ENCODE measurements at regions not wholly inside any gene's neighbourhood (a gene's known extent, or its start where the extent isn't known, plus 50 kb on each side); places are given as distances from the start of the nearest gene placed in this dataset.

- H3K27me3 ChIP-seq (ENCODE audit: insufficient read depth): no peaks in the 10 kb centered on the region
- TF ChIP-seq REST (IDR thresholded peaks at IDR 0.05; ENCODE audit: low read depth, low read length) (no peak), FOSL2 (IDR thresholded peaks at IDR 0.05; ENCODE audit: borderline replicate concordance, low read depth) (no peak), NFIC (IDR thresholded peaks at IDR 0.05; ENCODE audit: borderline replicate concordance) (no peak), TCF12 (IDR thresholded peaks at IDR 0.05) (no peak), EZH2phosphoT487 (IDR thresholded peaks at IDR 0.05; ENCODE audit: borderline replicate concordance, low read depth) (no peak), FOXJ3 (CRISPR knock-in tag; IDR thresholded peaks at IDR 0.05) (no peak), ZBTB33 (IDR thresholded peaks at IDR 0.05; ENCODE audit: borderline replicate concordance, low read depth) (no peak), MAX (IDR thresholded peaks at IDR 0.05; ENCODE audit: low read depth) (no peak), POLR2AphosphoS5 (IDR thresholded peaks at IDR 0.05; ENCODE audit: low read depth, low read length) (no peak), IRF3 (IDR thresholded peaks at IDR 0.05; ENCODE audit: low read depth, low read length) (no peak), JUND (IDR thresholded peaks at IDR 0.05) (no peak), EP300 (IDR thresholded peaks at IDR 0.05; ENCODE audit: borderline replicate concordance in 1 of 2, low read depth in 1 of 2, low read length in 1 of 2) (no peak), FOXM1 (IDR thresholded peaks at IDR 0.05; ENCODE audit: low read depth) (no peak), TEAD4 (IDR thresholded peaks at IDR 0.05; ENCODE audit: borderline replicate concordance, insufficient read depth) (no peak), RCOR1 (IDR thresholded peaks at IDR 0.05; ENCODE audit: low read length) (no peak)
- WGBS (ENCODE audit: low lambda C conversion rate): 12% methylated on average over 6 of the region's 7 CpGs
- H3K9me2 ChIP-seq: no peaks in the 10 kb centered on the region
- H3K9me3 ChIP-seq: no peaks in the 10 kb centered on the region
- no peak for DNase-seq
- no peaks in the 10 kb centered on the region for H3F3A ChIP-seq (replicated peaks; ENCODE audit: insufficient read depth)
- no peaks in the 10 kb centered on the region for H3K36me3 ChIP-seq (replicated peaks in 1 of 2; ENCODE audit: control insufficient read depth in 1 of 2, insufficient read depth in 2 of 2, low read length in 1 of 2)
- no peaks in the 10 kb centered on the region for H4K20me1 ChIP-seq (ENCODE audit: insufficient read depth)
- H3K9ac ChIP-seq: no peak overlapping the region
- peaks cover 0 to 2% of the 10 kb centered on the region in 2 experiments; a peak in 1 of 4 replicates for H3K4me1 ChIP-seq (ENCODE audit: control insufficient read depth in 1 of 2, insufficient read depth in 2 of 2, low read depth in 1 of 2, low read length in 1 of 2)
- H2AFZ ChIP-seq (ENCODE audit: low read depth): no peak overlapping the region
- no peak overlapping the region for H3K4me2 ChIP-seq
- no peaks in the 10 kb centered on the region for H3K79me2 ChIP-seq (ENCODE audit: insufficient read depth)
- POLR2A ChIA-PET: no interaction called here
- no peak overlapping the region for H3K27ac ChIP-seq (ENCODE audit: low read depth in 2 of 2, low read length in 1 of 2)
- CTCF ChIA-PET: interaction anchor here (0.9 to 1.0 kb wide), 2 partner anchors 11 to 17 kb away, joined by 3 read pairs; no protein-coding TSS in a partner anchor
- H3K4me3 ChIP-seq (ENCODE audit: low read depth in 2 of 2, low read length in 1 of 2): no peak overlapping the region
These were observed 167.4 kb upstream of the PCSK2 start for GRCh38 chr20:17059465-17059864.

Measured in SK-N-SH (cell line).